ENCODE measurements at regions not wholly inside any gene's neighbourhood (a gene's known extent, or its start where the extent isn't known, plus 50 kb on each side); places are given as distances from the start of the nearest gene placed in this dataset.

DNA sequence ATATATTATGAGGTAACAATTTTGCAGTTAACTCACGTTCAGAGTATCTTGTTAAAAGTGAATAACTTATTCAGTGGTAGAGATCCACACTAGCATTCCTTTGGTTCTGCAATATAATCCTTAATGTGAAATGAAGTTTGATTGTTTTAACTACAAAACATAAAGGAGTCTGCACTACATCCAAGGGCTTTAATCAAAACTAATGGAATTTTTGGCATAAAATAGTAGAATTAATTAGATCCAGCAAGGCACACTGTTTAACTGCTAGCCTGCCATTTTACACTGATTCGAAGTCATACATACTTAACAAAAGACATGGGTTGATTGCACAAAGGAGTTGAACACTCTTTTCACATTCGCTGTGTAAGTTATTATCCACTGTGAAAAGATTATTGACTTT, 263.0 kb upstream of the ROBO2 start:
- TF ChIP-seq CSRNP3 (CRISPR knock-in tag; IDR thresholded peaks at IDR 0.05): 0 out of 2 replicates have a peak, but pooled peaks have one; percentile 87
- peak; percentile 37; the same call in 1 of the 2 replicates for TF ChIP-seq POU6F1 (CRISPR knock-in tag; IDR thresholded peaks at IDR 0.05; ENCODE audit: borderline replicate concordance, low read depth)
- no peak for TF ChIP-seq OSR1 (CRISPR knock-in tag; IDR thresholded peaks at IDR 0.05)
- TF ChIP-seq, protein P1, sequence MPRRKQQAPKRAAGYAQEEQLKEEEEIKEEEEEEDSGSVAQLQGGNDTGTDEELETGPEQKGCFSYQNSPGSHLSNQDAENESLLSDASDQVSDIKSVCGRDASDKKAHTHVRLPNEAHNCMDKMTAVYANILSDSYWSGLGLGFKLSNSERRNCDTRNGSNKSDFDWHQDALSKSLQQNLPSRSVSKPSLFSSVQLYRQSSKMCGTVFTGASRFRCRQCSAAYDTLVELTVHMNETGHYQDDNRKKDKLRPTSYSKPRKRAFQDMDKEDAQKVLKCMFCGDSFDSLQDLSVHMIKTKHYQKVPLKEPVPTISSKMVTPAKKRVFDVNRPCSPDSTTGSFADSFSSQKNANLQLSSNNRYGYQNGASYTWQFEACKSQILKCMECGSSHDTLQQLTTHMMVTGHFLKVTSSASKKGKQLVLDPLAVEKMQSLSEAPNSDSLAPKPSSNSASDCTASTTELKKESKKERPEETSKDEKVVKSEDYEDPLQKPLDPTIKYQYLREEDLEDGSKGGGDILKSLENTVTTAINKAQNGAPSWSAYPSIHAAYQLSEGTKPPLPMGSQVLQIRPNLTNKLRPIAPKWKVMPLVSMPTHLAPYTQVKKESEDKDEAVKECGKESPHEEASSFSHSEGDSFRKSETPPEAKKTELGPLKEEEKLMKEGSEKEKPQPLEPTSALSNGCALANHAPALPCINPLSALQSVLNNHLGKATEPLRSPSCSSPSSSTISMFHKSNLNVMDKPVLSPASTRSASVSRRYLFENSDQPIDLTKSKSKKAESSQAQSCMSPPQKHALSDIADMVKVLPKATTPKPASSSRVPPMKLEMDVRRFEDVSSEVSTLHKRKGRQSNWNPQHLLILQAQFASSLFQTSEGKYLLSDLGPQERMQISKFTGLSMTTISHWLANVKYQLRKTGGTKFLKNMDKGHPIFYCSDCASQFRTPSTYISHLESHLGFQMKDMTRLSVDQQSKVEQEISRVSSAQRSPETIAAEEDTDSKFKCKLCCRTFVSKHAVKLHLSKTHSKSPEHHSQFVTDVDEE (CRISPR knock-in tag; IDR thresholded peaks at IDR 0.05): peak; percentile 97
- peak; percentile 77; the same call in 1 of the 2 replicates for TF ChIP-seq GLIS3 (CRISPR knock-in tag; IDR thresholded peaks at IDR 0.05)
- TF ChIP-seq, protein P2, sequence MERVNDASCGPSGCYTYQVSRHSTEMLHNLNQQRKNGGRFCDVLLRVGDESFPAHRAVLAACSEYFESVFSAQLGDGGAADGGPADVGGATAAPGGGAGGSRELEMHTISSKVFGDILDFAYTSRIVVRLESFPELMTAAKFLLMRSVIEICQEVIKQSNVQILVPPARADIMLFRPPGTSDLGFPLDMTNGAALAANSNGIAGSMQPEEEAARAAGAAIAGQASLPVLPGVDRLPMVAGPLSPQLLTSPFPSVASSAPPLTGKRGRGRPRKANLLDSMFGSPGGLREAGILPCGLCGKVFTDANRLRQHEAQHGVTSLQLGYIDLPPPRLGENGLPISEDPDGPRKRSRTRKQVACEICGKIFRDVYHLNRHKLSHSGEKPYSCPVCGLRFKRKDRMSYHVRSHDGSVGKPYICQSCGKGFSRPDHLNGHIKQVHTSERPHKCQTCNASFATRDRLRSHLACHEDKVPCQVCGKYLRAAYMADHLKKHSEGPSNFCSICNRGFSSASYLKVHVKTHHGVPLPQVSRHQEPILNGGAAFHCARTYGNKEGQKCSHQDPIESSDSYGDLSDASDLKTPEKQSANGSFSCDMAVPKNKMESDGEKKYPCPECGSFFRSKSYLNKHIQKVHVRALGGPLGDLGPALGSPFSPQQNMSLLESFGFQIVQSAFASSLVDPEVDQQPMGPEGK (CRISPR knock-in tag; IDR thresholded peaks at IDR 0.05; ENCODE audit: borderline replicate concordance): no peak
- peak; percentile 86; the same call in 1 of the 2 replicates for TF ChIP-seq ESRRG (CRISPR knock-in tag; IDR thresholded peaks at IDR 0.05)
- peak; percentile 99 for TF ChIP-seq ISL1 (CRISPR knock-in tag; IDR thresholded peaks at IDR 0.05)
- TF ChIP-seq, protein P3, sequence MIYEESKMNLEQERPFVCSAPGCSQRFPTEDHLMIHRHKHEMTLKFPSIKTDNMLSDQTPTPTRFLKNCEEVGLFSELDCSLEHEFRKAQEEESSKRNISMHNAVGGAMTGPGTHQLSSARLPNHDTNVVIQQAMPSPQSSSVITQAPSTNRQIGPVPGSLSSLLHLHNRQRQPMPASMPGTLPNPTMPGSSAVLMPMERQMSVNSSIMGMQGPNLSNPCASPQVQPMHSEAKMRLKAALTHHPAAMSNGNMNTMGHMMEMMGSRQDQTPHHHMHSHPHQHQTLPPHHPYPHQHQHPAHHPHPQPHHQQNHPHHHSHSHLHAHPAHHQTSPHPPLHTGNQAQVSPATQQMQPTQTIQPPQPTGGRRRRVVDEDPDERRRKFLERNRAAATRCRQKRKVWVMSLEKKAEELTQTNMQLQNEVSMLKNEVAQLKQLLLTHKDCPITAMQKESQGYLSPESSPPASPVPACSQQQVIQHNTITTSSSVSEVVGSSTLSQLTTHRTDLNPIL (CRISPR knock-in tag; IDR thresholded peaks at IDR 0.05; ENCODE audit: low read depth): peak; percentile 82; the same call in 1 of the 2 replicates
- TF ChIP-seq ZNF565 (CRISPR knock-in tag; conservative IDR thresholded peaks at IDR 0.05; ENCODE audit: low read depth): no peak
- no peak for TF ChIP-seq PPARA (CRISPR knock-in tag; IDR thresholded peaks at IDR 0.05; ENCODE audit: borderline replicate concordance)

Measured in SK-N-SH treated with all-trans-retinoic acid at 6 μM for 48 hours (cell line).